CD14-positive monocyte (primary cell): ENCODE measurements at regions not wholly inside any gene's neighbourhood (a gene's known extent, or its start where the extent isn't known, plus 50 kb on each side); places are given as distances from the start of the nearest gene placed in this dataset.

ENCODE experiments used
- DNase-seq, 3 donors: peaks; one replicate each; pipeline ENCODE4 v3.0.0-alpha.2; 2011 to 2022
- H2AFZ ChIP-seq: 2 replicates; pipeline ENCODE4 v1.6.0; 2012; ENCODE audit warnings: mild to moderate bottlenecking, low read depth, low read length, inconsistent platforms; ENCODE audit not compliant: insufficient read depth, poor library complexity, severe bottlenecking
- H3K27ac ChIP-seq, 2 donors: 1 replicate in 1 of 2; 2 replicates in 1 of 2; pipeline ENCODE4 v1.5.1; 2012 to 2013; ENCODE audit warnings: low read length in 2 of 2, control low read depth in 1 of 2, inconsistent platforms in 1 of 2, low read depth in 1 of 2, mild to moderate bottlenecking in 1 of 2
- H3K27me3 ChIP-seq, 2 donors: one replicate each; pipeline versions ENCODE4 v1.6.0 to v1.6.1; 2011 to 2013; ENCODE audit warnings: low read length in 2 of 2; ENCODE audit not compliant: control insufficient read depth in 2 of 2, insufficient read depth in 2 of 2
- H3K36me3 ChIP-seq, 2 donors: replicated peaks in 1 of 2; 1 replicate in 1 of 2; 2 replicates in 1 of 2; pipeline versions ENCODE4 v1.5.1 to v1.6.1; 2012 to 2013; ENCODE audit warnings: low read length in 2 of 2, control low read depth in 1 of 2, inconsistent platforms in 1 of 2, mild to moderate bottlenecking in 1 of 2; ENCODE audit not compliant: insufficient read depth in 2 of 2, control insufficient read depth in 1 of 2
- H3K4me1 ChIP-seq, 2 donors: 1 replicate in 1 of 2; 2 replicates in 1 of 2; pipeline versions ENCODE4 v1.5.1 to v1.6.1; 2012 to 2013; ENCODE audit warnings: low read length in 2 of 2, control low read depth in 1 of 2, inconsistent platforms in 1 of 2, mild to moderate bottlenecking in 1 of 2, moderate library complexity in 1 of 2; ENCODE audit not compliant: insufficient read depth in 2 of 2, control insufficient read depth in 1 of 2
- H3K4me2 ChIP-seq: replicated peaks from 2 replicates; pipeline ENCODE3; 2012; ENCODE audit warnings: low read length, moderate library complexity, mild to moderate bottlenecking; ENCODE audit not compliant: poor library complexity, severe bottlenecking; ENCODE audit errors: extremely low read depth
- H3K4me3 ChIP-seq, 3 experiments: fragments of 200-600 bp in 1 of 3; sonication (generic) in 1 of 3; replicated peaks in 1 of 3; 1 replicate in 2 of 3; 2 replicates in 1 of 3; pipeline ENCODE4 v1.5.1; 2011 to 2013; ENCODE audit warnings: low read length in 3 of 3, mild to moderate bottlenecking in 3 of 3, control low read depth in 2 of 3, low read depth in 2 of 3, inconsistent platforms in 1 of 3, moderate library complexity in 1 of 3
- H3K79me2 ChIP-seq: 2 replicates; pipeline ENCODE4 v1.6.0; 2012; ENCODE audit warnings: mild to moderate bottlenecking, control low read depth, inconsistent platforms, low read length, moderate library complexity; ENCODE audit not compliant: insufficient read depth
- H3K9ac ChIP-seq: 2 replicates; pipeline ENCODE4 v1.6.0; 2017; ENCODE audit warnings: low read length, mild to moderate bottlenecking; ENCODE audit not compliant: insufficient read depth, poor library complexity, severe bottlenecking
- H3K9me3 ChIP-seq, 2 donors: replicated peaks in 1 of 2; 1 replicate in 1 of 2; 2 replicates in 1 of 2; pipeline versions ENCODE4 v1.5.1 to v1.6.1; 2012 to 2013; ENCODE audit warnings: low read length in 2 of 2, control low read depth in 1 of 2; ENCODE audit not compliant: control insufficient read depth in 1 of 2, insufficient read depth in 1 of 2
- H4K20me1 ChIP-seq: 2 replicates; pipeline ENCODE4 v1.6.0; 2012; ENCODE audit warnings: mild to moderate bottlenecking, low read length, control low read depth, moderate library complexity; ENCODE audit not compliant: insufficient read depth
- H3K27ac Mint-ChIP-seq, 7 donors: one replicate each; pipeline ENCODE4 v1.8.0; 2020; ENCODE audit warnings: mild to moderate bottlenecking in 7 of 7, mixed read lengths in 7 of 7, moderate library complexity in 6 of 7, inconsistent platforms in 2 of 7
- H3K27me3 Mint-ChIP-seq, 3 donors: one replicate each; pipeline ENCODE4 v1.8.0; 2021 to 2022; ENCODE audit warnings: low read depth in 3 of 3, mild to moderate bottlenecking in 3 of 3, mixed read lengths in 3 of 3, moderate library complexity in 3 of 3, inconsistent platforms in 1 of 3
- H3K36me3 Mint-ChIP-seq, 2 donors: one replicate each; pipeline ENCODE4 v1.8.0; 2020; ENCODE audit warnings: mixed read lengths in 2 of 2, inconsistent platforms in 1 of 2, mild to moderate bottlenecking in 1 of 2
- H3K4me1 Mint-ChIP-seq: one replicate; pipeline ENCODE4 v1.8.0; 2020; ENCODE audit warnings: mild to moderate bottlenecking, mixed read lengths
- H3K4me3 Mint-ChIP-seq, 2 donors: one replicate each; pipeline ENCODE4 v1.8.0; 2020; ENCODE audit warnings: mild to moderate bottlenecking in 2 of 2, mixed read lengths in 2 of 2, moderate library complexity in 1 of 2
- H3K9me3 Mint-ChIP-seq, 7 donors: one replicate each; pipeline ENCODE4 v1.8.0; 2020 to 2022; ENCODE audit warnings: mixed read lengths in 7 of 7, mild to moderate bottlenecking in 6 of 7, moderate library complexity in 6 of 7, inconsistent platforms in 2 of 7
- WGBS: methylation state at CpG from one replicate; pipeline ENCODE4 v1.1.5; 2013; ENCODE audit warnings: missing lambda C conversion rate; ENCODE audit not compliant: insufficient coverage; 5-methylcytosine and 5-hydroxymethylcytosine counted together
- intact Hi-C, 2 donors: fragments of 100-400 bp; cut with micrococcal nuclease; formaldehyde crosslinking; loops; one replicate each; pipeline versions ENCODE4 v1.15.0 to v1.15.1; 2023
- TF ChIP-seq, protein P1 (sequence below): fragments of 200-600 bp; IDR thresholded peaks from one replicate; pipeline ENCODE4 v1.8.0; 2022; ENCODE audit warnings: antibody characterized with exemption, mild to moderate bottlenecking

DNA sequence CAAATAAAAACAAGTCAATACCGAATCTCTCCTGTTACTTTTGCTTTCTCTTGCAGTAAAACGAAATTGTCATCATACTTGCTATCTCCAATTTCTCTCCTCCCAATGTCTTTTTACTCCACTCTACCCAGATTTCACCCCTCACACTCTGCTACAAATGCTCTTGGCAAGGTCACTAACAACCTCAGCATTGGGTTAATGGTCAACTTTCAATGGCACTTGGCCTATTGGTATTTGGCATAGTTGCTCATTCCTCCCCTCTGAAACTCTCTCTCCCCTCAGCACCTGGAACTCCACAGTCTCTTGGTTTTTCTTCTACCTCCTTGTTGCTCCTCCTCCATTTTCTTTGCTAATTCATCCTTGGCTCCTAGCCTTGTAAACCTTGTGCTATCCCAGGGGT, 367.3 kb downstream of the PTPRU start:
- no peaks in the 10 kb centered on the region for H3K4me1 ChIP-seq
- no peak overlapping the region for H3K9ac ChIP-seq
- no peaks in the 10 kb centered on the region for H3K36me3 ChIP-seq
- TF ChIP-seq, protein P1, sequence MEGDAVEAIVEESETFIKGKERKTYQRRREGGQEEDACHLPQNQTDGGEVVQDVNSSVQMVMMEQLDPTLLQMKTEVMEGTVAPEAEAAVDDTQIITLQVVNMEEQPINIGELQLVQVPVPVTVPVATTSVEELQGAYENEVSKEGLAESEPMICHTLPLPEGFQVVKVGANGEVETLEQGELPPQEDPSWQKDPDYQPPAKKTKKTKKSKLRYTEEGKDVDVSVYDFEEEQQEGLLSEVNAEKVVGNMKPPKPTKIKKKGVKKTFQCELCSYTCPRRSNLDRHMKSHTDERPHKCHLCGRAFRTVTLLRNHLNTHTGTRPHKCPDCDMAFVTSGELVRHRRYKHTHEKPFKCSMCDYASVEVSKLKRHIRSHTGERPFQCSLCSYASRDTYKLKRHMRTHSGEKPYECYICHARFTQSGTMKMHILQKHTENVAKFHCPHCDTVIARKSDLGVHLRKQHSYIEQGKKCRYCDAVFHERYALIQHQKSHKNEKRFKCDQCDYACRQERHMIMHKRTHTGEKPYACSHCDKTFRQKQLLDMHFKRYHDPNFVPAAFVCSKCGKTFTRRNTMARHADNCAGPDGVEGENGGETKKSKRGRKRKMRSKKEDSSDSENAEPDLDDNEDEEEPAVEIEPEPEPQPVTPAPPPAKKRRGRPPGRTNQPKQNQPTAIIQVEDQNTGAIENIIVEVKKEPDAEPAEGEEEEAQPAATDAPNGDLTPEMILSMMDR = no peak
- no peak overlapping the region for H2AFZ ChIP-seq
- H4K20me1 ChIP-seq = no peaks in the 10 kb centered on the region
- no peak overlapping the region for H3K27ac ChIP-seq
- H3K27me3 ChIP-seq = no peaks in the 10 kb centered on the region
- H3K79me2 ChIP-seq = no peaks in the 10 kb centered on the region
- peaks cover 2 to 12% (median 5%) of the 10 kb centered on the region in 7 donors for H3K9me3 Mint-ChIP-seq
- DNase-seq = no peak
- H3K27me3 Mint-ChIP-seq = peaks cover 2 to 7% (median 3%) of the 10 kb centered on the region in 3 donors
- H3K4me1 Mint-ChIP-seq = no peaks in the 10 kb centered on the region
- peaks cover 4 to 11% of the 10 kb centered on the region in 2 donors for H3K9me3 ChIP-seq
- 84% methylated on average over 2 of the region's 2 CpGs for WGBS
- intact Hi-C loops = no loop called here
- no peak overlapping the region for H3K4me3 Mint-ChIP-seq
- H3K27ac Mint-ChIP-seq = no peak overlapping the region
- H3K4me3 ChIP-seq = no peak overlapping the region
- H3K36me3 Mint-ChIP-seq = no peaks in the 10 kb centered on the region
- no peak overlapping the region for H3K4me2 ChIP-seq

GRCh38 chr1:29602203-29602602, 365.9 kb downstream of the PTPRU start:
- no peak overlapping the region for H3K4me3 ChIP-seq
- H3K27me3 ChIP-seq = no peaks in the 10 kb centered on the region
- no peak overlapping the region for H3K4me2 ChIP-seq
- H2AFZ ChIP-seq = no peak overlapping the region
- WGBS = 90% methylated on average over 3 of the region's 3 CpGs
- H3K4me1 Mint-ChIP-seq = no peaks in the 10 kb centered on the region
- no peak overlapping the region for H3K27ac ChIP-seq
- H3K27ac Mint-ChIP-seq = no peak overlapping the region
- no peaks in the 10 kb centered on the region for H3K4me1 ChIP-seq
- peaks cover 3 to 7% (median 4%) of the 10 kb centered on the region in 3 donors for H3K27me3 Mint-ChIP-seq
- H3K36me3 Mint-ChIP-seq = no peaks in the 10 kb centered on the region
- H3K36me3 ChIP-seq = no peaks in the 10 kb centered on the region
- peaks cover 0 to 6% (median 2%) of the 10 kb centered on the region in 7 donors for H3K9me3 Mint-ChIP-seq
- H3K4me3 Mint-ChIP-seq = no peak overlapping the region
- no peaks in the 10 kb centered on the region for H3K79me2 ChIP-seq
- H3K9me3 ChIP-seq = no peaks in the 10 kb centered on the region
- no peak overlapping the region for H3K9ac ChIP-seq
- DNase-seq = no peak
- intact Hi-C loops = no loop called here
- H4K20me1 ChIP-seq = no peaks in the 10 kb centered on the region
- TF ChIP-seq, protein P1 = no peak
